ENCODE measurements at regions not wholly inside any gene's neighbourhood (a gene's known extent, or its start where the extent isn't known, plus 50 kb on each side); places are given as distances from the start of the nearest gene placed in this dataset.
"Not testable (repeated sequence)": the region's sequence is repeated elsewhere in the genome, so short reads cannot be mapped to it uniquely, and the experiment has no call there.

DNA sequence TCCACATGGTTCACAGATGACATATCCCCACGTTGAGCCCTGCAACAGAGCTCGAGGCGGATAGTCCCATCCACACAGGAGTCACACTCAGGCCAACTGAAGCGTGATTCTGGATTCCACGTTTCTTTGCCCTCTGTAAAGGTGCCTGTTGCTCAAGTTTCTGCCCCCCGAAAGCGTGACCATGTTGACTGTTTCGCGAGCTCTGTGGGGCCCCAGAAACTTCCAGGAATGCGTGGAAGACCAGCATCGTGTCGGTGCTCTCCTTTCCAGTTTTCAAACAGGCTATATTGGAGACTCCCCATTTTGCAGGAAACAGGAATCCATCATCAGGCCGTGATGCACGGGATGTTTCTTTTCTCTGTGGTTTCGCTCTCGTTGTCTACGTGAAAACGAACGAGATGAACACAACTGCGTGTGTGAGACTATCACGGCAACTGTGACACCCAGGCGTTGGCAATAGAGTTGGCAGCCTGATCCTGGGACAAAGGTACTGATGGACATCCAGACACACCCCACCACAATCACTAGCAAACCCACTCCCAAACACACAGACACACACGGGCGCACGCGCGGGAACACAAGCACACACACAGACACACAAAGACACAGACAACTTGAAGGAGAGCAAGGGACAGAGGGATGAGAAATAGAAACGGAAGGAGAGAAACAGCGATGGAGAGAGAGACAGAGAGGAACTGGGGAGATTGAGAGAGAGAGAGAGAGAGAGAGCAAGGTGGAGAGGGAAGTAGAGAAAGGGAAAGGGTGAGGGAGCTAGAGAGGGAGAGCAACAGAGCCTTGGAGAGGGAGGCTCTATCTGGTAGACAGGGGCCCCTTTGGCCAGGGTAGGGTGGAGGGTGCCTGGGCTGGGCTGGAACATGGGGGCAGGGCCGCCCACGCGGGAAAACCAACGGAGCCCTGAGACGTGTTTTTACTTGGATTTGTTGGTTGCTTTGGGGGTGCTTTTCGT, 1609.3 kb downstream of the SPATA31A7 start:
- Histone ChIP-seq H3K4me1 (peaks cover 0 to 27% (median 18%) of the 10 kb centered on the region in 4 donors), H3K27me3 (peaks cover 3 to 47% of the 10 kb centered on the region in 2 donors), H3K4me3 (peak overlapping the region; percentile 40 to 41)
- H3K9me3 ChIP-seq; intact Hi-C loops (cut with DNase I; ENCODE audit: low total_unique reads); H3K27ac ChIP-seq; H3K36me3 ChIP-seq: not testable (repeated sequence)
- DNase-seq, result peak; percentile 33 to 74

DNA sequence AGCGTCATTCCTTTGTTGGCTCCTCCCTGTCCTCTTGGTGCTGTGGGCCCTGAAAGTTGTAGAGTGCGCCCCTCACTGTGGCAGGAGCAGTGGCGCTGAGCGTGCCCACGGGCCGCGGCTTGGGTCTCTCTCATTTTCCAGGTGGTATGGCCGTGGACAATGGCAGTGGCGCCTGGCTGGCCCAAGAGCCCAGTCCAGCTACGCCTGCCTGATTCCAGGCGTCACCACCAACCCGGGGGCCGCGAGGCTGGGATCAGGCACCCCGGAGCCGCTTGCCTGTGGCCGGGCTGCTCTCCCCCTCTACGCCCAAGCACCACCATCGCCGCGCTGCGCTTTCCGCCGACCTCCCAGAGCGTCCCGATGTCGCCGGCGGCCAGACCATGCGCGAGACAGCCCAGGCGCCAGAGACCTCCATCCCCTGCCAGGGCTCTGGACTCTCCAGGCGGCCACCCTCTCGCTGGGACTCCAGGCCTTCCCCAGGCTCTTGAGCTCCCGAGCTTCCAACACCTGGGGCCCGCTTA, 1610.1 kb downstream of the SPATA31A7 start:
- H3K27me3 ChIP-seq, result peaks cover 3 to 54% of the 10 kb centered on the region in 2 donors
- H3K9me3 ChIP-seq; H3K27ac ChIP-seq; intact Hi-C loops (cut with DNase I; ENCODE audit: low total_unique reads); H3K36me3 ChIP-seq: not testable (repeated sequence)
- peak overlapping the region; percentile 40 to 41 for H3K4me3 ChIP-seq
- H3K4me1 ChIP-seq, result peaks cover 0 to 27% (median 18%) of the 10 kb centered on the region in 4 donors
- DNase-seq, result peak; percentile 26 to 79

DNA sequence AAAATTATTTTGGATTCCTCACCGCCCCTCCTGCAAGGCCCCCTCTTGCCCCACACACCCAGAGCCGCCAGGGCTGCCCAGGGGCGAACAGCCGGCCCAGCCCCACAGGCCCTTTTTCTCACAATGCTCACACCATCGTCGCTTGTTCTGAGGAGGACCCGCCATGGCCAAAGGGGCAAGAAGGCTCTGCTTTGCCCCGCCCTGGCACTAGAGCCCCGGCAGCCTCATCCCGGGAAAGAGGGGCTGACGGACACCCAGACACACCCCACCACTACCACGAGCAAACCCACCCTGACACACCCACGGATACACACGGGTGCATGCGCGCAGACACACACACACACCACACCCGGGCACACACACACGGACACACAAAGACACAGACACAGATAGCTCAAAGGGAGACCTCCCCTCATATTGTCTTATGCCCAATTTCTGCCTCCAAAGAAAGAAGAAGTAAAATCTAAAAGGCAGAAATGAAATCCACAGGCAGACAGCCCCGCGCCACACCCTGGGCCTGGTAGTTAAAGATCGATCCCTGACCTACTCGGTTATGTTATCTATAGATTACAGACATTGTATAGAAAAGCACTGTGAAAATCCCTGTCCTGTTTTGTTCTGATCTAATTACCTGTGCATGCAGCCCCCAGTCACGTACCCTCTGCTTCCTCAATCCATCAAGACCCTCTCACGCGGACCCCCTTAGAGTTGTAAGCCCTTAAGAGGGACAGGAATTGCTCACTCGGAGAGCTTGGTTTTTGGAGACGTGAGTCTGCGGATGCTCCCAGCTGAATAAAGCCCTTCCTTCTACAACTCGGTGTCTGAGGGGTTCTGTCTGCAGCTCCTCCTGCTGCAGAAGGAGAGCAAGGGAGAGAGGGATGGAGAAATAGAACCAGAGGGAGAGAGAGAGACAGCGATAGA, 1610.9 kb downstream of the SPATA31A7 start:
- peaks cover 0 to 27% (median 18%) of the 10 kb centered on the region in 4 donors for H3K4me1 ChIP-seq
- peak overlapping the region; percentile 41 to 52 for H3K4me3 ChIP-seq
- intact Hi-C loops (cut with DNase I; ENCODE audit: low total_unique reads); H3K36me3 ChIP-seq; H3K9me3 ChIP-seq; H3K27ac ChIP-seq: not testable (repeated sequence)
- peak; percentile 38 to 74 for DNase-seq
- peaks cover 3 to 61% of the 10 kb centered on the region in 2 donors for H3K27me3 ChIP-seq

DNA sequence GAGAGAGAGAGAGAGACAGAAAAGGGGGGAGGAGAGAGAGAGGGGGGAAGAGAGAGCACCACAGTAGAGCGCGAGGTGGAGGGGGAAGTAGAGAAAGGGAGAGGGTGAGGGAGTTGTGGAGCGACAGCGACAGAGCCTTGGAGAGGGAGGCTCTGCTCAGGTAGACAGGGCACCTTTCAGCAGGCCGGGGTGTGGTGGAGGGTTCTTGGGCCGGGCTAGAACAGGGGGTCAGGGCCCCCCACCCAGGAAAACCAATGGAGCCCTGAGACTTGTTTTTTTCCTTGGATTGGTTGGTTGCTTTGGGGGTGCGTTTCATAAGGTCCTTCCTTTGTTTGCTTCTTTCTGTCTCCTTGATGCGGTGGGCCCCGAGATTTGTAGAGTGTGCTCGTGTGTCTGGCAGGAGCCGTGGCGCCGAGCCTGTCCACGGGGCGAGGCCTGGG, 1611.6 kb downstream of the SPATA31A7 start:
- peaks cover 0 to 27% (median 18%) of the 10 kb centered on the region in 4 donors for H3K4me1 ChIP-seq
- intact Hi-C loops (cut with DNase I; ENCODE audit: low total_unique reads); H3K36me3 ChIP-seq; H3K27ac ChIP-seq; H3K9me3 ChIP-seq: not testable (repeated sequence)
- peak; percentile 35 to 71 for DNase-seq
- H3K27me3 ChIP-seq, result peaks cover 3 to 65% of the 10 kb centered on the region in 2 donors
- peak overlapping the region; percentile 41 to 52 for H3K4me3 ChIP-seq

DNA sequence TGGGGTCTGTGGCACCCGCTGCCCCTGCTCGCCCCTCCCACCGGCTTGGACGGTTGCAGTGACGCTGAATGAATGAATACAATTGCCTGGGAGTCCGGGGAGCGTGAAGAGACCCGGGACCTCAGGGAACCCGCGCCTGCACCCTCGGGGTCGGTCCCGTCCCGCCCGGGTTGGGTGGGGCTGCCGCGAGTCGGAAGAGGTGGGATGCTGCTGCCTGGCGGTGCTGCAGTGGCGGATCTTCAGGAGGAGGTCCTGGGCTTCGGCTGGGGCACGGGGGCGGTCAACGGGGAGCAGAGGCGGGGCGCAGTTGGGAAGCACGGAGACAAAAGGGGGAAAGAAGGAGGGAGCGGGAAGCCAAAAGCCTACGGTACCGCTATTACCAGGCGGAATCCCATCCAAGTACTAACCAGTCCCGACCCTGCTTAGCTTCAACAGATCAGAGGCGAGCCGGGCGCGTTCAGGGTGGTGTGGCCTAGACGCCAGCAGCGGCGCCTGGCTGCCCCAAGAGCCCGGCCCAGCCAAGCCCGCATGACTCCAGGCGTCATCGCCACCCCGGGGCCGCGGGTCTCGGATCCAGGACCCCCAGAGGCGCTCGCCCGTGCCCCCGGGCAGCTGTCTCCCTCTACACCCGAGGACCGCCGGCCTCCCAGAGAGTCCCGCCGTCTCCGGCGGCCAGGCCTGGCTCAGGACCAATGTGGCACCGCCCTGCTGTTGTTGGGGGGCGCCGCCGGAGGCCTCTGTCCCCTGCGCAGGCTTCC, 1612.3 kb downstream of the SPATA31A7 start:
- H3K27me3 ChIP-seq, result peaks cover 3 to 65% of the 10 kb centered on the region in 2 donors
- DNase-seq, result peak; percentile 60 to 85

DNA sequence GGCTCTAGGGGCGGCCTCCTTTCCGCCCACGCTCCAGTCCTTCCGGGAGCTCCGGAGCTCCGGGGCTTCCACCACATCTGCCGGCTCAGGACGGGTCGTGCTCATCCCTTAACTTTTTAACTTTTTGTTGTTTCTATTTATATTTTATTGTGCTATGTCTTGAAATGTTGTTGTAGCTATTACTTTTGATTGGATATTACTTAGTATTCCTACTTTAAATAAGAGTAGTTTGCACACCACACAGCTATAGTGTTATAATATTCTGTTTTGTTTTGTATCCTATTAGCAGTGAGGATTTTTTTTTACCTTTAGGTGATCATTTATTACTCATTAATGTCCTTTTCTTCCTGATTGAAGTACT, 1612.9 kb downstream of the SPATA31A7 start:
- H3K4me3 ChIP-seq, result peak overlapping the region; percentile 41 to 52
- H3K9me3 ChIP-seq; DNase-seq; intact Hi-C loops (cut with DNase I; ENCODE audit: low total_unique reads); H3K36me3 ChIP-seq: not testable (repeated sequence)
- H3K4me1 ChIP-seq, result peaks cover 0 to 27% (median 18%) of the 10 kb centered on the region in 4 donors
- H3K27ac ChIP-seq, result peak overlapping the region; percentile 3 to 33
- peaks cover 3 to 65% of the 10 kb centered on the region in 2 donors for H3K27me3 ChIP-seq

More for the DNA sequence above, 1612.3 kb downstream of the SPATA31A7 start:
- H3K9me3 ChIP-seq; intact Hi-C loops (cut with DNase I; ENCODE audit: low total_unique reads); H3K36me3 ChIP-seq: not testable (repeated sequence)
- H3K4me1 ChIP-seq, result peaks cover 0 to 27% (median 18%) of the 10 kb centered on the region in 4 donors
- H3K27ac ChIP-seq, result peak overlapping the region; percentile 3 to 33
- H3K4me3 ChIP-seq, result peak overlapping the region; percentile 41 to 52

DNA sequence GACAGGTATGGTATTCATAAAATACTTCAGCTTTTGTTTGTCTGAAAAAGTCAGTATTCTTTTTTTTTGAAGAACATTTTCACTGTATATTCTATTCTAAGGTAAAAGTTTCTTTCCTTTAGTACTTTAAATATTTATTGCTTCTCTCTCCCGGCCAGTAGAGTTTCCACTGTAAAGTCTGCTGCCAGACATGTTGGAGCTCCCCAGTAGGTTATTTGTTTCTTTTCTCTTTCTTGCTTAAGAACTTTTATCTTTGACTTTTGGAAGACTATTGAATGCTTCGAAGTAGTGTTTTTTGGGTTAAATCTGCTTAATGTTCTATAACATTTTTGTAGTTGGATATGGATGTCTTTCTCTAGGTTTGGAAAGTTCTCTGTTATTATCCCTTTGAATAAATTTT, 1613.3 kb downstream of the SPATA31A7 start:
- H3K36me3 ChIP-seq; DNase-seq; intact Hi-C loops (cut with DNase I; ENCODE audit: low total_unique reads); H3K27ac ChIP-seq; H3K4me3 ChIP-seq; H3K9me3 ChIP-seq: not testable (repeated sequence)
- H3K4me1 ChIP-seq, result peaks cover 0 to 27% (median 18%) of the 10 kb centered on the region in 4 donors
- peaks cover 3 to 65% of the 10 kb centered on the region in 2 donors for H3K27me3 ChIP-seq

DNA sequence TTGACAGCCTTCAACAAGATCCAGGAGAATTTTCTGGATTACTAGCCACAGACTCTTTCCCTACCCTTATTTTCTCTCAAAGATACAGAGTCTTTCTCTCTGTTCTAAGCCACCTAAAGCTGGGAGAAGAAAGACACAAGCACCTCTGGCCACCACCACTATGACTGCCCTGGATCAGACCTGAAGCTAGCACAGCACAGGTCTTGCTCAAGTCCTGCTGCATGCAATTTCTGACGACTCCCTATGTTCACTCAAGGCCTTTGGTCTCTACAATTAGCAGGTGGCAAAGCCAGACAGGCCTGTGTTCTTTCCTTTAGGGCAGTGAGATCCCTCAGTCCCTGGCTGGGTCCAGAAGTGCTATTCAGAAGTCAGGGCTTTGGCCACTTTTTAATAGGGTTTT, 1614.5 kb downstream of the SPATA31A7 start:
- H3K27ac ChIP-seq; DNase-seq; H3K9me3 ChIP-seq; intact Hi-C loops (cut with DNase I; ENCODE audit: low total_unique reads); H3K4me3 ChIP-seq; H3K36me3 ChIP-seq: not testable (repeated sequence)
- Histone ChIP-seq H3K27me3 (peaks cover 0 to 58% of the 10 kb centered on the region in 2 donors), H3K4me1 (peaks cover 0 to 21% (median 15%) of the 10 kb centered on the region in 4 donors)

DNA sequence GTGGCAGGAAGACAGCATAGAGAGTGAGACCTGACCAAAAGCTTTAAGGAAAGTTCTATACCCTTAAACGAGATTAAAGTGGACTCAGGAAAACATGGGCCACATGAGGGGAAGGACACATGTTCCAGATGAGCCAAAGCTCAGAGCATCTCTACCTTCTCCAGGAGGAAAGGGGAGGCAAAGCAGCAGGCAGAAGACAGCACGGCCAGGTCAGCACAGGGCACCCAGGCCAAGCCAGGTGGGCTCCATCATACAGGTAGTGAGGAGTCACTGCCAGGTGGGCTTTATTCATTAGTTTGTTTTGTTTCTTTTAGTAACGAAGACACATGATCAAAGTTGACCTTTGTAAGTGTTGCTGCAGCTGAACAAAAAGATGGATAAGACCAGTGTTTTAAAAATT, 1617.6 kb downstream of the SPATA31A7 start:
- H3K4me1 ChIP-seq; H3K36me3 ChIP-seq; H3K4me3 ChIP-seq; H3K27ac ChIP-seq; intact Hi-C loops (cut with DNase I; ENCODE audit: low total_unique reads); H3K9me3 ChIP-seq: not testable (repeated sequence)
- H3K27me3 ChIP-seq, result peaks cover 0 to 31% of the 10 kb centered on the region in 2 donors
- peak in 1 of 2 donors; percentile 75 for DNase-seq

DNA sequence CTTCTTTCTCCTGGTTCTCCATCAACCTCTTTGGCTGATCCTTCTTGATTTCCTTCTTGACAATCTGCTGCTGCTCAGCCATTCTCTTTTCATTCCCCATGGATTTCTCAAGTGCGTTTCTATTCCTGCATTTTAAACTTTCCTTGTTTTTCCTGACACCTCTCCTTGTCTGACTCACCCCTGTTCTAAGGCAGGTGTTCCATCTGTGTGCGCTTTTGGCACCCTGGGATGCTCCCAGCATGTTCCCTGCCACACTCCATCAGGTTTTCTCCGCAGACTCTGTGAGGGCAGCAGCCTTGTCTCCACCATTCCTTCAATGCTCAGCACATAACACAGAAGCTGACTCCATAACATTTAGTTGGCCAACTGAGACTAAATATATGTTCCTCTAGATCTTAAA, 1618.2 kb downstream of the SPATA31A7 start:
- DNase-seq; H3K36me3 ChIP-seq; H3K4me3 ChIP-seq; H3K9me3 ChIP-seq; intact Hi-C loops (cut with DNase I; ENCODE audit: low total_unique reads); H3K27ac ChIP-seq; H3K4me1 ChIP-seq: not testable (repeated sequence)
- peaks cover 0 to 26% of the 10 kb centered on the region in 2 donors for H3K27me3 ChIP-seq

DNA sequence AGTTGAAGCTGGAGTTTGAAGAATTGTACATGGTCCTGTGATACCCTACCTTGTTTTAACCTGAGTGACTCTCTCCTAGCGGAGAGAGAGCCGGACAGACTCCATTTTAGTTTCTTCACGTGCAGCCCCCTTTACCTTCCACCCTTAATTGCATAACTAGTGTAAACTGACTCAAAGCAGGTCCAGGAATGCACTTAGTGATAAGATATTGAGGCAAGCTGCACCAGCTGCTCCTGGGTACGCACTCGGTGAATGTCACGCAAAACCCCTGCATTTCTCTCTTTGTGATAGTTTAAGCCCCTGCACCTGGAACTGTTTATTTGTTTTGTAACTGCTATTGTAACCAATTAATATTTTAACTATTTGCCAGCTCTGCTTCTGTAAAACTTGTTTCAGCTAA, 1620.5 kb downstream of the SPATA31A7 start:
- H3K4me3 ChIP-seq; DNase-seq; H3K36me3 ChIP-seq; H3K4me1 ChIP-seq; H3K9me3 ChIP-seq; H3K27ac ChIP-seq; intact Hi-C loops (cut with DNase I; ENCODE audit: low total_unique reads): not testable (repeated sequence)
- peaks cover 0 to 12% of the 10 kb centered on the region in 2 donors for H3K27me3 ChIP-seq

DNA sequence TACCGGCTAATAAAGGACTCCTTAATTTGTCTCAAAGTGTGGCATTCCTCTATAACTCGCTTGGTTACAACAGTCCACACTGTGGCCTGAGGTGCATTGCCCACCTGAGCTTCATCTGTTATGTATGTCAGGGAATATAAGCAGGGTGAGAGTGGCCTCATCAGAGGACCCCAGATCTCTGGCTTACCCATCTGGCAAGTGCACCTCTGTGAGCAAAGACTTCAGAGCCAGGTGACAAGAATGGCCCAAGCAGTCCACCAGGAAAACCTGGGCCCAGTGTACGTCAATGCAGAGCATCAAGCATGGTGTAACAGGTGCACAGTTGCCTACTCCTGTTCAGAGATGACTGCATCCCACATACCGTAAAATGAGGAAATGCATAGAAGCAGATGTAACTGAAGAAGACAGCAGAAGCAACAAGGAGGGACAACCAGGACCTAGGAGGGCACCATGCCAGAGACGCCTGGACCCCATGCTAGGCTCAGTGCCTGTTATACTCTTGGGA, 1621.0 kb downstream of the SPATA31A7 start:
- H3K9me3 ChIP-seq; H3K36me3 ChIP-seq; H3K4me3 ChIP-seq; H3K4me1 ChIP-seq; intact Hi-C loops (cut with DNase I; ENCODE audit: low total_unique reads); H3K27me3 ChIP-seq; H3K27ac ChIP-seq; DNase-seq: not testable (repeated sequence)
